ENCODE measurements at regions not wholly inside any gene's neighbourhood (a gene's known extent, or its start where the extent isn't known, plus 50 kb on each side); places are given as distances from the start of the nearest gene placed in this dataset.

DNA sequence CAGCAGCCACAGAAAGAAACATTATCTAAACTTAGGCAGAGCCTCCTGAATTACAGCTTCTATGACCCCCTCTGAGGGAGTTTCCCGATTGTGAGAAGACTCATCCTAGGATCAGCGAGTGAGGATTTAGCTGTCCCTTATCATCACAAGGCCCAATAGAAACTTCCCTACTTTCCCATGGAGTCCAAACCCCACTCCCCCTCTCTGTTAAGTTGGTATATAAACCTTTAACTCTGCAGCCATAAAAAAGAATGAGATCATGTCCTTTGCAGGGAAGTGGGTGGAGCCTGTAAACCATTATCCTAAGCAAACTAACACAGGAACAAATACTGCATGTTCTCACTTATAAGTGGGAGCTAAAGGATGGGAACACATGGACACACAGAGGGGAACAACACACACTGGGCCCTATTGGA is 78.8 kb downstream of the MYL12B start:
- H3K36me3 ChIP-seq (ENCODE audit: control insufficient read depth in 1 of 2, insufficient read depth in 2 of 2, low read length in 2 of 2) = no peaks in the 10 kb centered on the region
- H4K8ac ChIP-seq (ENCODE audit: low read depth, low read length) = no peak overlapping the region
- H4K91ac ChIP-seq (ENCODE audit: low read depth, low read length) = no peak overlapping the region
- H3K18ac ChIP-seq (ENCODE audit: low read length) = no peak overlapping the region
- H4K12ac ChIP-seq (ENCODE audit: low read depth, low read length) = no peak overlapping the region
- no peak overlapping the region for H2BK120ac ChIP-seq (ENCODE audit: insufficient read depth, low read length, poor library complexity)
- H3K79me1 ChIP-seq (ENCODE audit: low read length) = no peaks in the 10 kb centered on the region
- H2AFZ ChIP-seq (ENCODE audit: insufficient read depth, low read length, poor library complexity) = no peak overlapping the region
- H3K9ac ChIP-seq (ENCODE audit: low read length) = no peak overlapping the region
- H3K4me3 ChIP-seq (ENCODE audit: low read depth, low read length) = no peak overlapping the region
- H3K79me2 ChIP-seq (ENCODE audit: control insufficient read depth, insufficient read depth, low read length, poor library complexity) = no peaks in the 10 kb centered on the region
- no peak overlapping the region for H3K23ac ChIP-seq (ENCODE audit: low read length)
- H3K14ac ChIP-seq (ENCODE audit: low read length) = no peak overlapping the region
- no peak overlapping the region for H3K27ac ChIP-seq (ENCODE audit: low read depth, low read length)
- no peak overlapping the region for H2AK5ac ChIP-seq (ENCODE audit: low read length)
- no peak overlapping the region for H3K4ac ChIP-seq (ENCODE audit: low read depth, low read length)
- no peaks in the 10 kb centered on the region for H3K27me3 ChIP-seq (ENCODE audit: insufficient read depth, low read length)
- H3K4me1 ChIP-seq (ENCODE audit: control insufficient read depth in 1 of 2, insufficient read depth in 2 of 2, low read length in 2 of 2) = no peaks in the 10 kb centered on the region
- no peak overlapping the region for H3K4me2 ChIP-seq (ENCODE audit: low read length)
- H2BK5ac ChIP-seq (ENCODE audit: low read depth, low read length, poor library complexity) = no peak overlapping the region
- no peak overlapping the region for H2BK12ac ChIP-seq (ENCODE audit: low read length)
- no peaks in the 10 kb centered on the region for H3K9me3 ChIP-seq (ENCODE audit: insufficient read depth, low read depth, low read length)
- WGBS (ENCODE audit: extremely low coverage, insufficient coverage, insufficient read length) = no CpG with 5 or more reads among the region's 2 CpGs
- DNase-seq = no peak

DNA sequence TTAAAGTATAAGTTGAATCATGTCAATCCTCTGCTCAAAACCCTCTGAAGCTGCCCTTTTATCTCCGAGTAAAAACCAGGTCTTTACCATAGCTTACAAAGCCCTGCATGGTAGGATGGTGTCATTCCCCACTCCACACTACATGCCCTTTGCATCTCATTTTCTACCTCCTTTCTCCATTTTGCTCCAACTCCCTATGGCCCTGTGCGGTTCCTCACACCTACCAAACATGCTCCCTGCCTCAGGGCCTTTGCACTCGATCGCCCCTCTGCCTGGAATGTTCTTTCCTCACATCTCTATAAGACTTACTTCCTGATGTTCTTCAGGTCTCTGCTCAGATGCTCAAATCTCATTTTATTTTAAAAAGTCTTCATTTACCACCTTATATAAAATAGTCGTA is 80.7 kb downstream of the MYL12B start:
- Histone ChIP-seq H3K9ac (ENCODE audit: low read length) (no peak overlapping the region), H2BK120ac (ENCODE audit: insufficient read depth, low read length, poor library complexity) (no peak overlapping the region), H3K9me3 (ENCODE audit: insufficient read depth, low read depth, low read length) (no peaks in the 10 kb centered on the region), H3K4ac (ENCODE audit: low read depth, low read length) (no peak overlapping the region), H4K91ac (ENCODE audit: low read depth, low read length) (no peak overlapping the region), H3K23ac (ENCODE audit: low read length) (no peak overlapping the region), H4K12ac (ENCODE audit: low read depth, low read length) (no peak overlapping the region), H3K18ac (ENCODE audit: low read length) (no peak overlapping the region), H3K14ac (ENCODE audit: low read length) (no peak overlapping the region), H3K27ac (ENCODE audit: low read depth, low read length) (no peak overlapping the region), H3K36me3 (ENCODE audit: control insufficient read depth in 1 of 2, insufficient read depth in 2 of 2, low read length in 2 of 2) (no peaks in the 10 kb centered on the region), H4K8ac (ENCODE audit: low read depth, low read length) (no peak overlapping the region), H3K79me1 (ENCODE audit: low read length) (no peaks in the 10 kb centered on the region), H2AK5ac (ENCODE audit: low read length) (no peak overlapping the region), H2AFZ (ENCODE audit: insufficient read depth, low read length, poor library complexity) (no peak overlapping the region), H3K4me2 (ENCODE audit: low read length) (no peak overlapping the region), H3K27me3 (ENCODE audit: insufficient read depth, low read length) (no peaks in the 10 kb centered on the region), H3K4me1 (ENCODE audit: control insufficient read depth in 1 of 2, insufficient read depth in 2 of 2, low read length in 2 of 2) (no peaks in the 10 kb centered on the region), H3K79me2 (ENCODE audit: control insufficient read depth, insufficient read depth, low read length, poor library complexity) (no peaks in the 10 kb centered on the region), H2BK5ac (ENCODE audit: low read depth, low read length, poor library complexity) (no peak overlapping the region), H2BK12ac (ENCODE audit: low read length) (no peak overlapping the region), H3K4me3 (ENCODE audit: low read depth, low read length) (no peak overlapping the region)
- DNase-seq = no peak
- WGBS (ENCODE audit: extremely low coverage, insufficient coverage, insufficient read length) = no CpG with 5 or more reads among the region's 5 CpGs

DNA sequence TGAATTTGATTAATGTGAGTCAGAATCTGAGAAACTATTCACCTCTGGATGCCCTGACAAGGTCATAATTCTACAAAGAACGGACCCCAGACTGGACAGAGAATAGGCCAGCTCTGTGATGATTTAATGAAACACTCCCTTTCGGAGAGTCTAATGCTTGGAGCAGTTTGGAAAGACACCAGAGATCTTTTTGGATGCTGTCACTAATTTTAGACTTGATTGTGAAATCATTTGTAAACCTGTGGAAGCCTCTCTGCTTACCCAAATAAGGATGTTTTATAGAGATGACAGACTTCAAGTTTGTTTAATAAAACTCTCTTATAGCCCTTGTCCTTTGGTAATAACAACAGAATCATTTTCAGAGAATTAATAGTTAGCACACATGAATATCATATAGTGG is 83.5 kb downstream of the MYL12B start:
- H3K9me3 ChIP-seq (ENCODE audit: insufficient read depth, low read depth, low read length) = no peaks in the 10 kb centered on the region
- peaks cover 2% of the 10 kb centered on the region for H3K79me1 ChIP-seq (ENCODE audit: low read length)
- no peak overlapping the region for H3K4me2 ChIP-seq (ENCODE audit: low read length)
- no peak overlapping the region for H4K91ac ChIP-seq (ENCODE audit: low read depth, low read length)
- H3K27me3 ChIP-seq (ENCODE audit: insufficient read depth, low read length) = no peaks in the 10 kb centered on the region
- no peak overlapping the region for H2BK12ac ChIP-seq (ENCODE audit: low read length)
- H3K27ac ChIP-seq (ENCODE audit: low read depth, low read length) = no peak overlapping the region
- H2BK5ac ChIP-seq (ENCODE audit: low read depth, low read length, poor library complexity) = no peak overlapping the region
- no peak overlapping the region for H3K18ac ChIP-seq (ENCODE audit: low read length)
- H3K4me1 ChIP-seq (ENCODE audit: control insufficient read depth in 1 of 2, insufficient read depth in 2 of 2, low read length in 2 of 2) = peaks cover 0 to 2% of the 10 kb centered on the region in 2 experiments
- H3K14ac ChIP-seq (ENCODE audit: low read length) = no peak overlapping the region
- no CpG with 5 or more reads among the region's 2 CpGs for WGBS (ENCODE audit: extremely low coverage, insufficient coverage, insufficient read length)
- no peak for DNase-seq
- no peaks in the 10 kb centered on the region for H3K36me3 ChIP-seq (ENCODE audit: control insufficient read depth in 1 of 2, insufficient read depth in 2 of 2, low read length in 2 of 2)
- no peak overlapping the region for H4K12ac ChIP-seq (ENCODE audit: low read depth, low read length)
- no peak overlapping the region for H2BK120ac ChIP-seq (ENCODE audit: insufficient read depth, low read length, poor library complexity)
- no peak overlapping the region for H3K9ac ChIP-seq (ENCODE audit: low read length)
- no peak overlapping the region for H3K23ac ChIP-seq (ENCODE audit: low read length)
- no peaks in the 10 kb centered on the region for H3K79me2 ChIP-seq (ENCODE audit: control insufficient read depth, insufficient read depth, low read length, poor library complexity)
- no peak overlapping the region for H2AK5ac ChIP-seq (ENCODE audit: low read length)
- H3K4ac ChIP-seq (ENCODE audit: low read depth, low read length) = no peak overlapping the region
- H3K4me3 ChIP-seq (ENCODE audit: low read depth, low read length) = no peak overlapping the region
- no peak overlapping the region for H2AFZ ChIP-seq (ENCODE audit: insufficient read depth, low read length, poor library complexity)
- no peak overlapping the region for H4K8ac ChIP-seq (ENCODE audit: low read depth, low read length)

DNA sequence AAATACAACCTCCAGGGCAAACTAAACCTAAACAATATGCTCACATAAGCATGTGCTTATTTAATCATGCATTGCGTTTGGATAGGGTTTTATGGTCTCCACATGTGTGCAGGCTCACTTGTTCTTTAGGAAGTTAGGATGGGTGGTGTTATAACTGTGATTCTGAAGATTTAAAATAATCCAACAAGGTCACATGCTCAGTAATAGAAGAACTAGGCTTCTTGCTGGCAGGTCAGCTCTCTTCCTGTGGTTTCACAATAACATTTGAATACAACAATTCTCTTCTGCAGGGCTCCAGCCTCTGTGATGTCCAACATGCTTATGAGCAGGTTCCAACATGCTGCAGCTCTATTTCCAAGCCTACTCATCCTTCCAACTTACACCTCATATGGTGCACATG is 84.0 kb downstream of the MYL12B start:
- Histone ChIP-seq H3K4ac (ENCODE audit: low read depth, low read length) (no peak overlapping the region), H2BK120ac (ENCODE audit: insufficient read depth, low read length, poor library complexity) (no peak overlapping the region), H3K18ac (ENCODE audit: low read length) (no peak overlapping the region), H4K8ac (ENCODE audit: low read depth, low read length) (no peak overlapping the region), H2AFZ (ENCODE audit: insufficient read depth, low read length, poor library complexity) (no peak overlapping the region), H3K9me3 (ENCODE audit: insufficient read depth, low read depth, low read length) (no peaks in the 10 kb centered on the region), H3K79me1 (ENCODE audit: low read length) (peaks cover 2% of the 10 kb centered on the region), H4K91ac (ENCODE audit: low read depth, low read length) (no peak overlapping the region), H4K12ac (ENCODE audit: low read depth, low read length) (no peak overlapping the region), H3K27me3 (ENCODE audit: insufficient read depth, low read length) (no peaks in the 10 kb centered on the region), H2BK12ac (ENCODE audit: low read length) (no peak overlapping the region), H3K36me3 (ENCODE audit: control insufficient read depth in 1 of 2, insufficient read depth in 2 of 2, low read length in 2 of 2) (no peaks in the 10 kb centered on the region), H3K23ac (ENCODE audit: low read length) (no peak overlapping the region), H3K27ac (ENCODE audit: low read depth, low read length) (no peak overlapping the region), H3K14ac (ENCODE audit: low read length) (no peak overlapping the region), H3K79me2 (ENCODE audit: control insufficient read depth, insufficient read depth, low read length, poor library complexity) (no peaks in the 10 kb centered on the region), H3K4me1 (ENCODE audit: control insufficient read depth in 1 of 2, insufficient read depth in 2 of 2, low read length in 2 of 2) (peaks cover 0 to 6% of the 10 kb centered on the region in 2 experiments), H3K9ac (ENCODE audit: low read length) (no peak overlapping the region), H3K4me3 (ENCODE audit: low read depth, low read length) (no peak overlapping the region), H2BK5ac (ENCODE audit: low read depth, low read length, poor library complexity) (no peak overlapping the region), H3K4me2 (ENCODE audit: low read length) (no peak overlapping the region), H2AK5ac (ENCODE audit: low read length) (no peak overlapping the region)
- no CpG with 5 or more reads among the region's 1 CpG for WGBS (ENCODE audit: extremely low coverage, insufficient coverage, insufficient read length)
- DNase-seq = no peak
